Liver (tissue), 6 donors: ENCODE measurements at regions not wholly inside any gene's neighbourhood (a gene's known extent, or its start where the extent isn't known, plus 50 kb on each side); places are given as distances from the start of the nearest gene placed in this dataset.
"Not testable (repeated sequence)": the region's sequence is repeated elsewhere in the genome, so short reads cannot be mapped to it uniquely, and the experiment has no call there.

Source experiments
- DNase-seq: peaks from one replicate; pipeline ENCODE4 v3.0.0-alpha.2; 2017; ENCODE audit warnings: low spot score
- H3K27ac ChIP-seq, 2 donors: one replicate each; pipeline ENCODE4 v1.7.0; 2013; ENCODE audit warnings: inconsistent platforms in 2 of 2, low read length in 2 of 2, control low read depth in 1 of 2, low read depth in 1 of 2, mild to moderate bottlenecking in 1 of 2
- H3K27me3 ChIP-seq, 4 donors: one replicate each; pipeline versions ENCODE4 v1.6.1 to v1.7.0; 2013; ENCODE audit warnings: low read length in 3 of 4, inconsistent platforms in 1 of 4, mild to moderate bottlenecking in 1 of 4, moderate library complexity in 1 of 4; ENCODE audit not compliant: control insufficient read depth in 4 of 4, insufficient read depth in 4 of 4
- H3K36me3 ChIP-seq, 4 donors: one replicate each; pipeline versions ENCODE4 v1.6.1 to v1.7.0; 2013; ENCODE audit warnings: low read length in 3 of 4, mild to moderate bottlenecking in 3 of 4, low read depth in 1 of 4, moderate library complexity in 1 of 4; ENCODE audit not compliant: control insufficient read depth in 4 of 4, insufficient read depth in 3 of 4
- H3K4me1 ChIP-seq, 4 donors: one replicate each; pipeline versions ENCODE4 v1.6.1 to v1.7.0; 2013; ENCODE audit warnings: low read length in 3 of 4, mild to moderate bottlenecking in 3 of 4, moderate library complexity in 1 of 4; ENCODE audit not compliant: control insufficient read depth in 4 of 4, insufficient read depth in 4 of 4
- H3K4me3 ChIP-seq, 3 donors: one replicate each; pipeline versions ENCODE4 v1.6.1 to v1.7.0; 2013; ENCODE audit warnings: low read length in 3 of 3, control low read depth in 1 of 3, low read depth in 1 of 3, mild to moderate bottlenecking in 1 of 3
- H3K9ac ChIP-seq, 2 donors: one replicate each; pipeline ENCODE4 v1.7.0; 2013; ENCODE audit warnings: low read length in 2 of 2, mild to moderate bottlenecking in 2 of 2, moderate library complexity in 2 of 2, control low read depth in 1 of 2, low read depth in 1 of 2
- H3K9me3 ChIP-seq, 4 donors: one replicate each; pipeline versions ENCODE4 v1.6.1 to v1.7.0; 2013; ENCODE audit warnings: low read length in 3 of 4; ENCODE audit not compliant: control insufficient read depth in 4 of 4
- WGBS: extraction: QIAGEN DNeasy Blood & Tissue Kit; methylation state at CpG from one replicate; pipeline ENCODE4 v1.1.7; 2013; 5-methylcytosine and 5-hydroxymethylcytosine counted together
- TF ChIP-seq, protein P1 (sequence below): IDR thresholded peaks from 2 replicates; pipeline ENCODE4 v1.6.1; 2016; ENCODE audit warnings: antibody characterized with exemption, mild to moderate bottlenecking
- donor health status: healthy.
- donor health status: healthy.
- donor health status: healthy.

DNA sequence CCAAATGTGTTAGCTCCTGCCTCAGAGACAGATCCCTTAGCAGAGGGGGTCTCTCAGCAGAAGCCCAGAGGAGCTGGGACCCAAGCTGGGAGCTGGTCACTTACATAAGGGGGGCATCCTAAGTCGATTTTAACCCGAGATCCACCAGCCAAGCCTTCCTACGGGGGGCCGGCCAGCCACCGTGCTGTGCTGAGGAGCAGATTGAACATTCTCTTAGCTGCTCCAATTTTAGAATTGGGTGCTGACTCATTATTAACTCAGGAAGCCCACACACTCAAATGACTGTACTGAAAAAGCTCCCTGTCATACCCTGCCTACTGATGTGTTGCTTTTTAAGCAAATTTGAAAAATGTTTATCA lies 373.0 kb downstream of the BCL2L11 start:
- WGBS = 57% methylated on average over 5 of the region's 5 CpGs
- DNase-seq, H3K9ac ChIP-seq: not testable (repeated sequence)

DNA sequence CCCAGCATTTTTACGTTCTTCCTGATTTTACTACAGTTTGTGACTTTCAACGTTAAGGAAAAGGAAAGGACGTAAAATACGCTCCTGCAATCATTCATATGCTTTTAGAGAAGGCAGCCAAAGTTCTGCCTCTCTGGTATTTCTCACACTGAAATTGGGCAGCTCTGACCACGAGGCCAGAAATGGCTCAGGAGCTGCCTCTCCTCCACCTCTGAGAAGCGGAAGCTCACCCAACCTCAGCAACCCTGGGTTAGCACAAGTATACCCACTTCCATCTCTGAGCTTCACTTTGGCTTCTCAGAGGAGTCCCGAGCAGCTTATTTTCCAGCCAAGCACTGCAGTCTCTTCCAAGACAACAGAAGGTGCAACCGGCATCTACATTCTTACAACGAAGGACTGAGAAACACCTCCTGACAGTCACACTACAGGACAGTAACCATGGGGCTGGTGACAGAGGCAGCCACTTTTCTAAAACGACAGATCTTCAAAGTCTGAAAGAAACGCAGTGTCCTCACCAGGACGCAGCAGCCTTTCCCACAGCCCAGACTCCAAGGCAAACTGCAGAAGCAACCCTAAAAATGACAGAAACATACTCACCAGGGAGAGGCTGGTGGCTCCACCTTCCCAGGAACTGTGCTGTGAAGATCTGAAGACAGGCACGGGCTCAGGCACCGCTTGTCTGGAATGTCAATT lies 373.7 kb downstream of the BCL2L11 start:
- not testable (repeated sequence) for H3K9me3 ChIP-seq, H3K4me3 ChIP-seq, H3K4me1 ChIP-seq, H3K36me3 ChIP-seq, H3K27me3 ChIP-seq, DNase-seq, H3K9ac ChIP-seq
- peak overlapping the region in 1 of 2 donors; percentile 56 for H3K27ac ChIP-seq
- WGBS = 50% methylated on average over 9 of the region's 14 CpGs

More for the DNA sequence above, 373.0 kb downstream of the BCL2L11 start:
- not testable (repeated sequence) for H3K27me3 ChIP-seq, H3K4me3 ChIP-seq, H3K9me3 ChIP-seq, H3K36me3 ChIP-seq, H3K4me1 ChIP-seq
- H3K27ac ChIP-seq = peak overlapping the region in 1 of 2 donors; percentile 28

DNA sequence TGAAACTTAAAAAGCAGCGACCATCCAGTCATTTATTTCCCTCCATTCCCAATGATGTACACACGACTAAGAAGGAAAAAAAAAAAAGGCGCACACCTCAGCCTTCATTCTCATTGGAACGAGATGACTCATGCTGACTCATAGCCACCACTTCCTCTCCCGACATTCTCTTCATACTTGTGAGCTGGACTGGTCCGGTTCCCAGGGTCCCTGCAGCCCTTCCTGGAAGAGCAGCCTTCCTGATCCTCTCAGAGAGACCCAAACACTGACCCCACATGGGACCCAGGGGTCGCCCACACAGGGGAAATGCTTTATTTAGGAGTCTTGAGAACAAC lies 374.2 kb downstream of the BCL2L11 start:
- not testable (repeated sequence) for H3K9me3 ChIP-seq, H3K27ac ChIP-seq, DNase-seq, H3K9ac ChIP-seq, H3K4me3 ChIP-seq, H3K4me1 ChIP-seq, H3K27me3 ChIP-seq, H3K36me3 ChIP-seq
- 53% methylated on average over 3 of the region's 7 CpGs for WGBS

DNA sequence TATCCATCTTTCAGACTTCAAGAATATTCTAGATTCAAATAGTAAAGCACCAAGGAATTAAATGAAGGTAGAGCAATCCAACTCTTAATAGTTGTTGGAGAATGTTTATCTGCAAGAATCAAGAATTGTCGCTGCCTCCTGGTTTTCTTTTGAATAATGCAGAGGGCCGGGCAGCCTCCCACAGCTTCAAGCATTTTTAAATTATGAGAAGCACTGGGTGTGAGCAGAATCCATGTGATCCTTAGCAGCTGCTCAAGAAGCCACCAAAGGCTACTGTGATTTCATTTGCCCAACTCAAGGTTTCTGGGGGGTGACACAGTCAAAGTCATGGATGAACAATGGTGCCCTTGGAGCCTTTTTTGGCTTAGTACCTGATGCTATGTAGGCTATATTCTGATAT lies 374.9 kb downstream of the BCL2L11 start:
- H3K4me1 ChIP-seq, H3K36me3 ChIP-seq, H3K27ac ChIP-seq, H3K9ac ChIP-seq, DNase-seq, H3K27me3 ChIP-seq, H3K4me3 ChIP-seq, H3K9me3 ChIP-seq: not testable (repeated sequence)
- 90% methylated on average over 2 of the region's 2 CpGs for WGBS

DNA sequence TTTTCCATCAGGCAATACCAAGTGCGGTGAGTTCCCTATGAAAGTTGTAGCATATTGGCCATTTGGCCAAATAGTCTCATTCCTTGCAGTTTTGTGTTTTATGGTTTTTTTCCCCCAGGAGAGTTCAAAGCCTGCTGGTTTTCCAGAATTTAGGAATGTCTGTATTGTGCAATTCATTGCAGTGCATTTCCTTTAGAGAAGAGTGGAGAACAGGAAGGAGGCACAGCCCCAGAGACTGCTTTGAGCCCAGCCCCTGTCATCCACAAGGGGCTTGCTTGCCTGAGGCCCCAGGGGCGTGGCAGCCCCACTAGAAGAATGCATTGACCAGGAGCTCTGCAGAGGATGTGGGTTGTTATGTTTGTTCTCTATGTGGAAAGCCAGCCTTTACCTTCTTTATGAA lies 375.5 kb downstream of the BCL2L11 start:
- not testable (repeated sequence) for H3K9ac ChIP-seq, H3K27ac ChIP-seq, H3K4me3 ChIP-seq, H3K9me3 ChIP-seq, H3K4me1 ChIP-seq, H3K27me3 ChIP-seq, DNase-seq, H3K36me3 ChIP-seq
- TF ChIP-seq, protein P1, sequence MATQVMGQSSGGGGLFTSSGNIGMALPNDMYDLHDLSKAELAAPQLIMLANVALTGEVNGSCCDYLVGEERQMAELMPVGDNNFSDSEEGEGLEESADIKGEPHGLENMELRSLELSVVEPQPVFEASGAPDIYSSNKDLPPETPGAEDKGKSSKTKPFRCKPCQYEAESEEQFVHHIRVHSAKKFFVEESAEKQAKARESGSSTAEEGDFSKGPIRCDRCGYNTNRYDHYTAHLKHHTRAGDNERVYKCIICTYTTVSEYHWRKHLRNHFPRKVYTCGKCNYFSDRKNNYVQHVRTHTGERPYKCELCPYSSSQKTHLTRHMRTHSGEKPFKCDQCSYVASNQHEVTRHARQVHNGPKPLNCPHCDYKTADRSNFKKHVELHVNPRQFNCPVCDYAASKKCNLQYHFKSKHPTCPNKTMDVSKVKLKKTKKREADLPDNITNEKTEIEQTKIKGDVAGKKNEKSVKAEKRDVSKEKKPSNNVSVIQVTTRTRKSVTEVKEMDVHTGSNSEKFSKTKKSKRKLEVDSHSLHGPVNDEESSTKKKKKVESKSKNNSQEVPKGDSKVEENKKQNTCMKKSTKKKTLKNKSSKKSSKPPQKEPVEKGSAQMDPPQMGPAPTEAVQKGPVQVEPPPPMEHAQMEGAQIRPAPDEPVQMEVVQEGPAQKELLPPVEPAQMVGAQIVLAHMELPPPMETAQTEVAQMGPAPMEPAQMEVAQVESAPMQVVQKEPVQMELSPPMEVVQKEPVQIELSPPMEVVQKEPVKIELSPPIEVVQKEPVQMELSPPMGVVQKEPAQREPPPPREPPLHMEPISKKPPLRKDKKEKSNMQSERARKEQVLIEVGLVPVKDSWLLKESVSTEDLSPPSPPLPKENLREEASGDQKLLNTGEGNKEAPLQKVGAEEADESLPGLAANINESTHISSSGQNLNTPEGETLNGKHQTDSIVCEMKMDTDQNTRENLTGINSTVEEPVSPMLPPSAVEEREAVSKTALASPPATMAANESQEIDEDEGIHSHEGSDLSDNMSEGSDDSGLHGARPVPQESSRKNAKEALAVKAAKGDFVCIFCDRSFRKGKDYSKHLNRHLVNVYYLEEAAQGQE = peak; percentile 56
- 91% methylated on average over 2 of the region's 2 CpGs for WGBS

DNA sequence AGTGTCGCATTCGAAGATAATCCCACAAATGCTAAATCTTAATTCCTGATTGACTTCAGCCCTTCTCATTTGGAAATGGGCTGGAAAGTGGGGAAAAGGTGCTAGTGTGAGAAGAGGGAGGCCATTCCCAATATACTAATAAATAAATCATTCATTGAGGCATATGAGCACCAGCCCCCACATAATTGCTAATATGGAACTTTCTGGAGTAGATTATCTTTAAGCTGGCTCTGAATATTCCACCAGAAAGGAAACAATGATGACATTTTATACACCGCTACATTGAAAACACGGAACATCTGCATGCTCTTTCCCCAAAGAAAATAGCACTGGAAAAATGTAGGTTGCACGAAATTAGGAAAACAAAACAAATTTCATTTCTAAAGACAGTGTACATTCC lies 376.1 kb downstream of the BCL2L11 start:
- not testable (repeated sequence) for H3K9me3 ChIP-seq, H3K4me3 ChIP-seq, DNase-seq, H3K27me3 ChIP-seq, H3K4me1 ChIP-seq, H3K9ac ChIP-seq, H3K27ac ChIP-seq, H3K36me3 ChIP-seq
- 98% methylated on average over 4 of the region's 5 CpGs for WGBS

DNA sequence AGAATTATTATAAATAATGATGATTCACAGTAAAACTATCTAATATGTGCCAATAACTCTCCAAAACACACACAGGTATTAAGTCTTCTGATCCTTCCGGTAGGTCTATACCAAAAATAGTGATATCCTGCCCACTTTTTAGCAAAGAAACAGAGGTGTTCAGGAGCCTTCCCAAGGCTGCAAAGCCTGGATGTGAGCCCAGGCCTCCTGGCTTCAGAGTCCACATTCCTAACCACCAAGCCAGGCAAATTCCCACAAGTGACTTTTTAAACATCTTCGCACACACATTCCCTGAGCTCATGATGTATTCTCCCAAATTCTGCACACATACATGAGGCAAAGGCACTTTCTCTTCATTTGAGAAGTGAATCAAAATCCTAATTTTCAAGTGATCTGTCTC lies 376.6 kb downstream of the BCL2L11 start:
- H3K4me1 ChIP-seq, H3K27ac ChIP-seq, H3K4me3 ChIP-seq, H3K36me3 ChIP-seq, H3K9me3 ChIP-seq, H3K9ac ChIP-seq, H3K27me3 ChIP-seq, DNase-seq: not testable (repeated sequence)
- WGBS = 79% methylated on average over 2 of the region's 2 CpGs
